GM11168 (cell line): ENCODE measurements at regions not wholly inside any gene's neighbourhood (a gene's known extent, or its start where the extent isn't known, plus 50 kb on each side); places are given as distances from the start of the nearest gene placed in this dataset.
"Not testable (repeated sequence)": the region's sequence is repeated elsewhere in the genome, so short reads cannot be mapped to it uniquely, and the experiment has no call there.

ENCODE experiments used
- in situ Hi-C: fragments of 300-500 bp; cut with MboI; formaldehyde crosslinking; loops from one replicate; pipeline ENCODE4 v1.12.0; 2022; ENCODE audit warnings: low sequenced_read_pairs; ENCODE audit not compliant: unreplicated experiment

- in situ Hi-C loops, result loop anchor here (25.0 kb wide), 1 partner anchor 539 kb away; no protein-coding TSS in a partner anchor
Measured at GRCh38 chr5:154601014-154601413, 123.0 kb upstream of the HAND1 start.

GRCh38 chr5:154598021-154598420 lies 120.0 kb upstream of the HAND1 start:
- in situ Hi-C loops, result no loop called here

- in situ Hi-C loops, result not testable (repeated sequence)
Measured at GRCh38 chr5:154596844-154597243, 118.8 kb upstream of the HAND1 start.

GRCh38 chr5:154595662-154596061 lies 117.6 kb upstream of the HAND1 start:
- in situ Hi-C loops, result no loop called here

GRCh38 chr5:154593796-154594195 lies 115.8 kb upstream of the HAND1 start:
- in situ Hi-C loops, result no loop called here

GRCh38 chr5:154593071-154593470 lies 115.0 kb upstream of the HAND1 start:
- in situ Hi-C loops, result no loop called here

DNA sequence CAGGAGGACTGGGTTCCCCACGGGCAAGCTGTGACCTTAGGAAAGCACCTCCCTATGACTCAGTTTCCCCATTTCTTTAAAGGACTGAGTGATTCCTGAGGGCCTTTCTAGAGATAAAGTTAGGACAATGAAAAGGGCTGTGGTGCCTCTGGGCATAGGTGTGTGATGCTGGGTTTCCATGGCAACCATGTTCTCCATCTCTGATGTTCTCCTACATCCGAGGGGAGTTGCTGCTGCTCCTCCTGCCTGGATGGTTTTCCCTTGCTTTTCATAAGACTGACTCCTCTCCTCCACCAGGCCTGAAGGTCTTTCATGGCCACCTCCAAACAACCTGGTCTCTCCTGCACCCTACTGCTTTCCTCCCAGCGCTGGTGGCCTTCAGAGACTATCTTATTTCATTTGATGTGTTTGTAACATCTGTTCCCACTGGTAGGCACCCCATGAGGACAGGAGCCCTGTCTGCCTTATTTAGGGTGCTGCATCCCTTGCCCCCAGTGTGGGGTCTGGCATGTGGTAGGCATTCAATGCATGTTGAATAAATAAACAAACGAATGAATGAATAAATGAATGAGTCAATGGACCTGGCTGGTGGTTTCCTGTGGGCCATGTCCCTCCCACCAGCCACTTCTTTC lies 112.2 kb upstream of the HAND1 start:
- in situ Hi-C loops, result no loop called here

- in situ Hi-C loops, result no loop called here
Measured at GRCh38 chr5:154589511-154589910, 111.5 kb upstream of the HAND1 start.

DNA sequence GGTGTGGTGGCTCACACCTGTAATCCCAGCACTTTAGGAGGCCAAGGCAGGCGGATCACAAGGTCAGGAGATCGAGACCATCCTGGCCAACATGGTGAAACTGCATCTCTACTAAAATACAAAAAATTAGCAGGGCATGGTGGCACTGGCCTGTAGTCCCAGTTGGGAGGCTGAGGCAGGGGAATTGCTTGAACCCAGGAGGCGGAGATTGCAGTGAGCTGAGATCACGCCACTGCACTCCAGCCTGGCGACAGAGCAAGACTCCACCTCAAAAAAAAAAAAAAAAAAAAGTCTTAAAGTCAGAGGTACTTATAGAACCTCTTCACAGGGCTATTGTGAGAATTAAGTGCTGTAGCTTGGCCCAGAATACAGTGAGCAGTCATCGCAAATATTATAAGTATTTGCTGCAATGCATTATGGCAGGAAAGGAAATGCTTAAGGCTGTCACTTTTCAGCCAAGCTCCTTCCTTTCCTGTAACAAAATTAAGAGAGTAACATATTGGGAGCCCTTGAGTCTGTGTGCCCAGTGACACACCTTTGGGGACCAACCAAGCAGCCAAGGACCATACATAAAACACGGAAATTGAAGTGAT lies 110.9 kb upstream of the HAND1 start:
- in situ Hi-C loops, result not testable (repeated sequence)

DNA sequence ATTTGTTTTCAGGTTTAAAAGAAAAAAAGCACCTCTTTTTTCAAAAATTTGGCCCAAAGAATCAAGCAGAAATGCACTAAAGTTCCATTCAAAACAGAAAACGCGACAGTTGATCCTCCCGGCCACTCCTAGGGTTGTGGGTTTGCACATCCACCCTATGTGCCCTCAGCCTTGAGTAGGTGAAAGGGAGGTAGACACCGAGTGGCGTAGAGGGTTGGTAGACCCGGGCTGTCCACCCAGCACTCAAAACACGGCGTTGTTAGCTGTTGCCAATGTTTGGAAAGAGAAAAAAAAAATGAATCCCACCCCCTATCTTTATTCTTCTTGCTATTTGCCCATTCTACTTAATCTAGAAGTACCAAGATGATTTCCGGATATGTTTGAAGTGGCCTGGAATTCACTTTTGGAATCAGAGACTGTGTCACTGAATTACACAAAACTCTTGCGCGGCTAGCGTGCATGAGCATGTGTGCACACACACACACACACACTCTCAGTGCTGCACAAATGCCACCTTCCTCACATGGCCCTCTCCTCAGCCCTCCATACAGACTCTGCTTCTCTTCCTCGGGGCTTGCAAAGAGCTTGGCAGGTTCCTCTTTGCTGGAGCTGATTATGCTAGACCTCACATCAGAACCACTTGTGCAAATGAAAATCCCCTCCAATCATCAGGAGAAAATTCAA lies 110.2 kb upstream of the HAND1 start:
- in situ Hi-C loops, result no loop called here

DNA sequence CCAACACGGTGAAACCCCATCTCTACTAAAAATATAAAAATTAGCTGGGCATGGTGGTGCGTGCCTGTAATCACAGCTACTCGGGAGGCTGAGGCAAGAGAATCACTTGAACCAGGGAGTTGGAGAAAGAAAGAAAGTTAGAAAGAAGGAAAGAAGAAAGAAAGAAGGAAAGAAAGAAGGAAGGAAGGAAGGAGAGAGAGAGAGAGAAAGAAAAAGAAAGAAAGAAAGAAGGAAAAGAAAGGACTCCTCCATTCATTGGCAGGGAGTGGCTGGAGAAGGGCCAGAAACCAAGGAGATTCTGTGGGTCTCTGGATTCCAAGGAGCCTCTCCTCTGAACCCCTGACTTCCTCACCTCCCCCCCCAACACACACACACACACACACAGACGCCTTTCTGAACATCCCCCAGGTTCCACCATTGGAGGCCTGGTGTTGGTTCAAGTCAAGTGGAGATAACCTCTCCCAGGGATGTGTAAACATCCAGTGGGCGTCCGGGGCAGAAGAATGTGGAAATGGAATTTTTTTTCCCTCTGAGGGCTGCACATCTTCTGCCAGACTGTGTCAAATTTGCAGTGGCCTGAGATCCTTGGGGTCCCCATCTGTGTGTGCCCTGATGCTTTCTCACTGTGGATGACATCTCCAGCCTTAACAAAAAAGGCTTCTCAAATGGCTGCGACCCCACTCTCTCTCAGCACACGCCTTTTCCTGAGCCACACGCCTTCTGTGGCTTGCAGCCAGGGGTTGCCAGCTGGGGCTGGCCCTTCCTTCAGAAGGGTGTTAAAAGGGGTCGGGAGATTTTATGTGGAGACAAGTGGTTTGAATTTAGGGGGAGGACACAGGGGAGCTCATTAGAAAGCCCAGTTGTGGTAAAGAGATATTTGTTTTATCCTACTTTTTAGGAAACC lies 109.3 kb upstream of the HAND1 start:
- in situ Hi-C loops, result no loop called here

GRCh38 chr5:154583671-154584177 lies 105.7 kb upstream of the HAND1 start:
- in situ Hi-C loops, result no loop called here

- in situ Hi-C loops, result no loop called here
Measured at GRCh38 chr5:154580422-154580821, 102.4 kb upstream of the HAND1 start.

GRCh38 chr5:154577416-154577815 lies 99.4 kb upstream of the HAND1 start:
- in situ Hi-C loops, result no loop called here

DNA sequence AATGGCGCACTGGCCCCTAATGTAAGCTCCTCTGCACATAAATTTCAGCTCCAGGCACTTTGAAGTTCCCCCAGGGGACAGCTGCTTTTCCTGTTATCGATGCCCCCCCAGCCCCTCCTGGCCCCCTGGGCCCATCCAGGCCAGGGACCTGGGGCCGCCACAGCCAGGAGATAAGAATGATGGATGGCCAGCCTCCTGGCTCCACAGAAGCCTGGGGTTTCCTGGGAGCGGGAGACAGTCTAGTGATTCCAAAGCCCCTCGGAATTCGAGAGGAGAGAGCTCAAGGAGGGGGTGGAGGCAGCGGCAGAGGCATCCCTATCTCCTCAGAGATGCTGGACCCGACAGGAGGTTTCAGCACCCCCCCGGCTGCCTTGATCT lies 98.4 kb upstream of the HAND1 start:
- in situ Hi-C loops, result no loop called here

GRCh38 chr5:154575546-154576428 lies 97.8 kb upstream of the HAND1 start:
- in situ Hi-C loops, result no loop called here

DNA sequence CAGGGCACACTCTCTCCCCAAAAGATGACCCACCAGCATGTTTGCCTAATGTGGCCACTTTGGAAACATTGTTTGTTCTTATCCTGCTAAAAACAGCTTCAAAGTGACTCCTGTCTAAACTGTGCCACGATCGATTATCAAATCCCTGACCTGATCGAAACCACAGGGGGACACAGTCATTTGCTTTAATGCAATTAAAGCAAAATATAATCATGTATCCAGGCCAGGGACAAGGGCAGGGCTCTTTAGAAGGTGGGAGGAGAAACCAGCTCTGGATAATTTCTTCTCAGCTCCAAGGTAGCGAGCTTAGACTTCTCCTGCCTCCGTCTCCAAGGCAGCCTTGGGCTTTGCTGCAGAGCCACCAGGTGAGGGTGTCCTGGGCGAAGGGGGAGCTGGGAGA lies 95.0 kb upstream of the HAND1 start:
- in situ Hi-C loops, result no loop called here

- in situ Hi-C loops, result no loop called here
Measured at GRCh38 chr5:154571325-154572035, 93.5 kb upstream of the HAND1 start.
